ENCODE measurements at regions not wholly inside any gene's neighbourhood (a gene's known extent, or its start where the extent isn't known, plus 50 kb on each side); places are given as distances from the start of the nearest gene placed in this dataset.

- H3K4me1 Mint-ChIP-seq = no peaks in the 10 kb centered on the region
- H3K27me3 Mint-ChIP-seq = no peaks in the 10 kb centered on the region
- no peak overlapping the region for H3K4me3 Mint-ChIP-seq
- no peaks in the 10 kb centered on the region for H3K9me3 Mint-ChIP-seq
- Histone ChIP-seq H3K27ac (ENCODE audit: low read length) (no peak overlapping the region), H3K9me3 (no peaks in the 10 kb centered on the region), H3K27me3 (replicated peaks in 1 of 2; ENCODE audit: control insufficient read depth in 2 of 2, extremely low read depth in 1 of 2, insufficient read depth in 2 of 2, low read length in 1 of 2) (peaks cover 0 to 4% of the 10 kb centered on the region in 2 experiments), H3K4me3 (ENCODE audit: control insufficient read depth in 1 of 2, extremely low read depth in 1 of 2, low read length in 1 of 2) (no peak overlapping the region), H3K4me1 (ENCODE audit: control insufficient read depth in 1 of 2, extremely low read depth in 1 of 2, insufficient read depth in 2 of 2, low read length in 2 of 2) (no peaks in the 10 kb centered on the region), H3K36me3 (ENCODE audit: control insufficient read depth in 2 of 2, extremely low read depth in 1 of 2, insufficient read depth in 1 of 2, low read length in 1 of 2) (no peaks in the 10 kb centered on the region)
- H3K36me3 Mint-ChIP-seq = no peaks in the 10 kb centered on the region
- DNase-seq (no peak), ATAC-seq (replicated peaks in 1 of 4) (no peak)
- ChIA-PET POLR2A (no interaction called here), CTCF (no interaction called here)
- WGBS (ENCODE audit: insufficient coverage) = 94% methylated on average over 28 of the region's 28 CpGs
- no peak overlapping the region for H3K27ac Mint-ChIP-seq
Measured at GRCh38 chr2:2769481-2770431, 438.7 kb upstream of the MYT1L start.

DNA sequence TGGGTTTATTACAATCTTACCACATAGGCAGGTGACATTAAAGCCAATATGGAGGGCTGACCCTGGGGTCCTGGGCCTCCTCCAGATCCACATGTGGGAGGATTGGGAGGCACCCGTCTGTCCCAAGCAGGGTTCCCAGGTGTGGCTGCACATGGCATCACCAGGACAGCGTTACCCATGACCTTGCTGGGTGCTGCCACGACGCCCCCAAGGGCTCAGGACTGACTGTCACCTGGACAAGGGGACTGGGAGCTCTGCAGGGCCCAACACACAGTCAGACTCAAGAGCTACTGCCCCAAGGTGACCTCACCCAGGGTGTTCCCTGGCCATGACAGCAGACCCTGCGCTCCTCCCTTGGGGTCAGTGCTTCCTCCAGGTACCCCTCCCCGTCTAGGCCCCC, 437.4 kb upstream of the MYT1L start:
- H3K27ac ChIP-seq (ENCODE audit: low read length) = no peak overlapping the region
- no peaks in the 10 kb centered on the region for H3K4me1 ChIP-seq (ENCODE audit: control insufficient read depth in 1 of 2, extremely low read depth in 1 of 2, insufficient read depth in 2 of 2, low read length in 2 of 2)
- peaks cover 0 to 4% of the 10 kb centered on the region in 2 experiments for H3K27me3 ChIP-seq (replicated peaks in 1 of 2; ENCODE audit: control insufficient read depth in 2 of 2, extremely low read depth in 1 of 2, insufficient read depth in 2 of 2, low read length in 1 of 2)
- H3K4me3 ChIP-seq (ENCODE audit: control insufficient read depth in 1 of 2, extremely low read depth in 1 of 2, low read length in 1 of 2) = no peak overlapping the region
- H3K27ac Mint-ChIP-seq = no peak overlapping the region
- ChIA-PET POLR2A (no interaction called here), CTCF (no interaction called here)
- H3K4me1 Mint-ChIP-seq = no peaks in the 10 kb centered on the region
- H3K27me3 Mint-ChIP-seq = no peaks in the 10 kb centered on the region
- no peaks in the 10 kb centered on the region for H3K9me3 ChIP-seq
- DNase-seq = no peak
- ATAC-seq (replicated peaks in 1 of 4) = no peak
- no peak overlapping the region for H3K4me3 Mint-ChIP-seq
- no peaks in the 10 kb centered on the region for H3K9me3 Mint-ChIP-seq
- no peaks in the 10 kb centered on the region for H3K36me3 Mint-ChIP-seq
- WGBS (ENCODE audit: insufficient coverage) = 74% methylated on average over 4 of the region's 6 CpGs
- no peaks in the 10 kb centered on the region for H3K36me3 ChIP-seq (ENCODE audit: control insufficient read depth in 2 of 2, extremely low read depth in 1 of 2, insufficient read depth in 1 of 2, low read length in 1 of 2)

- Mint-ChIP-seq H3K4me3 (no peak overlapping the region), H3K27me3 (no peaks in the 10 kb centered on the region), H3K4me1 (no peaks in the 10 kb centered on the region), H3K9me3 (no peaks in the 10 kb centered on the region), H3K36me3 (no peaks in the 10 kb centered on the region), H3K27ac (no peak overlapping the region)
- ATAC-seq (replicated peaks in 1 of 4) = no peak
- no peaks in the 10 kb centered on the region for H3K36me3 ChIP-seq (ENCODE audit: control insufficient read depth in 2 of 2, extremely low read depth in 1 of 2, insufficient read depth in 1 of 2, low read length in 1 of 2)
- WGBS (ENCODE audit: insufficient coverage) = 76% methylated on average over 8 of the region's 9 CpGs
- no peak for DNase-seq
- no peaks in the 10 kb centered on the region for H3K4me1 ChIP-seq (ENCODE audit: control insufficient read depth in 1 of 2, extremely low read depth in 1 of 2, insufficient read depth in 2 of 2, low read length in 2 of 2)
- CTCF ChIA-PET = no interaction called here
- H3K9me3 ChIP-seq = no peaks in the 10 kb centered on the region
- POLR2A ChIA-PET = no interaction called here
- peaks cover 0 to 4% of the 10 kb centered on the region in 2 experiments for H3K27me3 ChIP-seq (replicated peaks in 1 of 2; ENCODE audit: control insufficient read depth in 2 of 2, extremely low read depth in 1 of 2, insufficient read depth in 2 of 2, low read length in 1 of 2)
- H3K4me3 ChIP-seq (ENCODE audit: control insufficient read depth in 1 of 2, extremely low read depth in 1 of 2, low read length in 1 of 2) = no peak overlapping the region
- no peak overlapping the region for H3K27ac ChIP-seq (ENCODE audit: low read length)
Measured at GRCh38 chr2:2767837-2768236, 436.8 kb upstream of the MYT1L start.

DNA sequence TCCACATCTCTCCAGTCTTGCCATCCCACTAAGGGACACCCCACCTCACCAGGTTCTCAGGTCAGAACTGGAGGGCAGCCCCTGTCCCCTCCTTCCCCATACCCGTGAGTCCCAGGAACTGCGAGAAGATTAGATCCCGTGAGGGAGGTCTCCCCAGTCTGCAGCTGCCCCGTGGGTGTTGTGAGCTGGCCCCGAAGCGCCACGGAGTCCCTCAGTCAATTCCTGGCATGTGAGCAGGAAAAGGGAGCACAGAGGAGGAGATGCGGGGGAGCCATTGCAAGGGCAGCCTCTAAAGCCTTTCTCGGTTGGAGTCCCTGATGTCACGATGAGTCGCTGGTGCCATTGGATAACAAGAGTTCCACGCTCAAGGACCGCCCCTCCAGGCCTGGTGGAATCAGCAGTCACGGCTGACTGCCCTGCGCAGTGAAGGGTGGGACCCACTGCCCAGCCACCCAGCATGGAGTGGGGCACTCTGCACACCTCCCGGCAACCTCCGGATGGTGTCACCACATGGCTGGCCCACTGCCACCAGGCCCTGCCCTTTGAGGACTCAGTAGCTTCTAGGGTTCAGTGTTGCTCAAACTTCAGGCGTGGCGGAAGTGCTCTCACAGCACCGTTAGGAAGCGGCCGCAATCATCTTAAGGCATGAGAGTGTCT, 434.9 kb upstream of the MYT1L start:
- 92% methylated on average over 19 of the region's 22 CpGs for WGBS (ENCODE audit: insufficient coverage)
- H3K27me3 Mint-ChIP-seq = no peaks in the 10 kb centered on the region

DNA sequence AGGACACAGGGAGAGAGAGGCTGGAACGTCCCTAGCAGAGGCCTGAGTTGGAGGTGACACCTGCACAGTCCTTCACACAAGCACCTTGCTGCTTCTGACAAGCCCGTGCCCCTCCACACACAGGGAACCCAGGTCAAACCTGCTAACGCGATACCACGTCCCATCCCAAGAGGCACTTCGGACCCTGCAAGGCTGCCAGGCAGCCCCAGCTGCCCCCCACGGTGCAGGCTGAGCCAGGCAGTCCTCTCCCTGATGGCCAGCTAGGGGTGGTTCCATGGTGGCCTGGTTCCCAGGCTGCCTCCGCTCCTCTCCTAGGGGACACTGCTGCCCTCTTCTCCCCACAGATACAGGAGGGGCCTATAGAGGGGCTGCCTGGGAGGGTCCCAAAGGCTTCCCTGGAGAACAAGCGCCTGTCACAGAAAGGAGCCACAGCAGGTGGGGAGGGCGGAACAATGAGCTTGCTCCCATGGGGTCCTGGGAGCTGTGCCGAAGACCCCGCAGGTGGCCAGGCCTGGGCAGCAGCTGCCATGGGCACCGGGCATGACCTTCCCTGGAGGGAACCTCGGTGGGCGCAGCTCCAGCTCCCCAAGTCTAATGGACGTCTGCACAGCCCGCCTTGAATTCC, 434.2 kb upstream of the MYT1L start:
- ChIA-PET CTCF (no interaction called here), POLR2A (no interaction called here)
- Mint-ChIP-seq H3K36me3 (no peaks in the 10 kb centered on the region), H3K27ac (no peak overlapping the region), H3K4me3 (no peak overlapping the region), H3K4me1 (no peaks in the 10 kb centered on the region), H3K9me3 (peaks cover 0 to 6% (median 0%) of the 10 kb centered on the region in 3 donors), H3K27me3 (no peaks in the 10 kb centered on the region)
- ATAC-seq (replicated peaks in 1 of 4) (peak in 1 of 4 experiments; percentile 8), DNase-seq (no peak)
- H3K9me3 ChIP-seq = no peaks in the 10 kb centered on the region
- H3K4me1 ChIP-seq (ENCODE audit: control insufficient read depth in 1 of 2, extremely low read depth in 1 of 2, insufficient read depth in 2 of 2, low read length in 2 of 2) = no peaks in the 10 kb centered on the region
- no peak overlapping the region for H3K4me3 ChIP-seq (ENCODE audit: control insufficient read depth in 1 of 2, extremely low read depth in 1 of 2, low read length in 1 of 2)
- 82% methylated on average over 16 of the region's 17 CpGs for WGBS (ENCODE audit: insufficient coverage)
- peaks cover 0 to 3% of the 10 kb centered on the region in 2 experiments for H3K27me3 ChIP-seq (replicated peaks in 1 of 2; ENCODE audit: control insufficient read depth in 2 of 2, extremely low read depth in 1 of 2, insufficient read depth in 2 of 2, low read length in 1 of 2)
- no peak overlapping the region for H3K27ac ChIP-seq (ENCODE audit: low read length)
- no peaks in the 10 kb centered on the region for H3K36me3 ChIP-seq (ENCODE audit: control insufficient read depth in 2 of 2, extremely low read depth in 1 of 2, insufficient read depth in 1 of 2, low read length in 1 of 2)

More for the DNA sequence above, 434.9 kb upstream of the MYT1L start:
- ATAC-seq (replicated peaks in 1 of 4) (no peak), DNase-seq (no peak)
- Histone ChIP-seq H3K4me3 (ENCODE audit: control insufficient read depth in 1 of 2, extremely low read depth in 1 of 2, low read length in 1 of 2) (no peak overlapping the region), H3K9me3 (no peaks in the 10 kb centered on the region), H3K4me1 (ENCODE audit: control insufficient read depth in 1 of 2, extremely low read depth in 1 of 2, insufficient read depth in 2 of 2, low read length in 2 of 2) (no peaks in the 10 kb centered on the region), H3K36me3 (ENCODE audit: control insufficient read depth in 2 of 2, extremely low read depth in 1 of 2, insufficient read depth in 1 of 2, low read length in 1 of 2) (no peaks in the 10 kb centered on the region), H3K27ac (ENCODE audit: low read length) (no peak overlapping the region), H3K27me3 (replicated peaks in 1 of 2; ENCODE audit: control insufficient read depth in 2 of 2, extremely low read depth in 1 of 2, insufficient read depth in 2 of 2, low read length in 1 of 2) (peaks cover 0 to 3% of the 10 kb centered on the region in 2 experiments)
- Mint-ChIP-seq H3K4me1 (no peaks in the 10 kb centered on the region), H3K36me3 (no peaks in the 10 kb centered on the region), H3K4me3 (no peak overlapping the region), H3K27ac (no peak overlapping the region), H3K9me3 (peaks cover 0 to 1% (median 0%) of the 10 kb centered on the region in 3 donors)
- ChIA-PET POLR2A (no interaction called here), CTCF (no interaction called here)

DNA sequence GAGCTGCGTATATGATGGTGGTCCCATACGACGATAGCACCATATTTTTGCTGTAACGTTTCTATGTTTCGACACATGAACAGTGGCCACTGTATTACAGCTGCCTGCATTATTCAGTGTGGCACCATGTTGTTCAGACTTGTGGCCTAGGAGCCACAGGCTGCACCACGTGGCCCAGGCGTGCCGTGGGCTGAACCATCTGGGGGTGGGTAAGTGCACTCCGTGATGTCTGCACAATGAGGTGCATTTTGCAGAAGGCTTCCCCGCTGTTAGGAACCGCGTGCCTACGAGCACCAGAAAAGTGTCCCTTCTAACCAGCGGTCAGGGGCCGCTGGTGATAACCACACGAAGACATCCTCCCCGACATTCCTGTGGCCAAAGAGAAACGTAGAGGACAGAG, 433.7 kb upstream of the MYT1L start:
- H3K4me1 ChIP-seq (ENCODE audit: control insufficient read depth in 1 of 2, extremely low read depth in 1 of 2, insufficient read depth in 2 of 2, low read length in 2 of 2) = no peaks in the 10 kb centered on the region
- no peak overlapping the region for H3K27ac ChIP-seq (ENCODE audit: low read length)
- no peak overlapping the region for H3K4me3 ChIP-seq (ENCODE audit: control insufficient read depth in 1 of 2, extremely low read depth in 1 of 2, low read length in 1 of 2)
- 86% methylated on average over 18 of the region's 18 CpGs for WGBS (ENCODE audit: insufficient coverage)
- H3K9me3 ChIP-seq = no peaks in the 10 kb centered on the region
- no peak overlapping the region for H3K27ac Mint-ChIP-seq
- H3K9me3 Mint-ChIP-seq = peaks cover 0 to 6% (median 0%) of the 10 kb centered on the region in 3 donors
- no peak overlapping the region for H3K4me3 Mint-ChIP-seq
- peaks cover 0 to 3% of the 10 kb centered on the region in 2 experiments for H3K27me3 ChIP-seq (replicated peaks in 1 of 2; ENCODE audit: control insufficient read depth in 2 of 2, extremely low read depth in 1 of 2, insufficient read depth in 2 of 2, low read length in 1 of 2)
- ChIA-PET CTCF (no interaction called here), POLR2A (no interaction called here)
- no peaks in the 10 kb centered on the region for H3K36me3 Mint-ChIP-seq
- no peak for DNase-seq
- ATAC-seq (replicated peaks in 1 of 4) = no peak
- H3K4me1 Mint-ChIP-seq = no peaks in the 10 kb centered on the region
- H3K36me3 ChIP-seq (ENCODE audit: control insufficient read depth in 2 of 2, extremely low read depth in 1 of 2, insufficient read depth in 1 of 2, low read length in 1 of 2) = no peaks in the 10 kb centered on the region
- no peaks in the 10 kb centered on the region for H3K27me3 Mint-ChIP-seq

Measured in T-cell (primary cell).